GM12874 (cell line): ENCODE measurements at regions not wholly inside any gene's neighbourhood (a gene's known extent, or its start where the extent isn't known, plus 50 kb on each side); places are given as distances from the start of the nearest gene placed in this dataset.

Experiments used
- CTCF ChIP-seq: IDR thresholded peaks from 2 replicates; pipeline ENCODE4 v1.5.1; 2011; ENCODE audit warnings: low read depth, mild to moderate bottlenecking, control low read depth, low read length, moderate library complexity; ENCODE audit not compliant: insufficient read depth

GRCh38 chr11:96752221-96752620 lies 362.4 kb downstream of the JRKL start:
- TF ChIP-seq CTCF = no peak

- TF ChIP-seq CTCF = no peak
These were observed 364.2 kb downstream of the JRKL start for GRCh38 chr11:96753997-96754396.

- no peak for TF ChIP-seq CTCF
These were observed 365.4 kb downstream of the JRKL start for GRCh38 chr11:96755209-96755608.

GRCh38 chr11:96755752-96756151 lies 365.9 kb downstream of the JRKL start:
- no peak for TF ChIP-seq CTCF

GRCh38 chr11:96758957-96759356 lies 369.1 kb downstream of the JRKL start:
- TF ChIP-seq CTCF = no peak

GRCh38 chr11:96760306-96760705 lies 370.5 kb downstream of the JRKL start:
- no peak for TF ChIP-seq CTCF

- TF ChIP-seq CTCF = no peak
These were observed 371.0 kb downstream of the JRKL start for GRCh38 chr11:96760815-96761214.

- TF ChIP-seq CTCF = no peak
These were observed 371.6 kb downstream of the JRKL start for GRCh38 chr11:96761451-96761850.
